IMR-90 (cell line): ENCODE measurements at regions not wholly inside any gene's neighbourhood (a gene's known extent, or its start where the extent isn't known, plus 50 kb on each side); places are given as distances from the start of the nearest gene placed in this dataset.

Experiments
- ATAC-seq: fragments of 200-7000 bp; cut with Tn5 transposase; 2 replicates; pipeline ENCODE4 v1.9.1; 2020; ENCODE audit warnings: low read depth, mild to moderate bottlenecking, moderate library complexity
- BruUV-seq: library from RNA; stranded (reverse); fragments of 400-500 nt; replicated peaks from 2 replicates; lab custom pipeline; 2021; lab: Mats Ljungman, UMichigan
- CTCF ChIA-PET: fragments of 300-600 bp; formaldehyde crosslinking; extraction: SDS; loops from one replicate; lab custom pipeline; 2021; ENCODE audit warnings: antibody characterized with exemption; lab: Yijun Ruan, JAX
- POLR2A ChIA-PET: fragments of 300-600 bp; sonication (Branson Sonifier 250); formaldehyde crosslinking; loops from one replicate; lab custom pipeline; 2022; ENCODE audit warnings: antibody characterized with exemption; ENCODE audit not compliant: unreplicated experiment; lab: Charles Lee
- DNase-seq: peaks from one replicate; pipeline ENCODE4 v3.0.0; 2013
- H2AFZ ChIP-seq: replicated peaks from 2 replicates; pipeline ENCODE3; 2013; ENCODE audit warnings: low read length, mild to moderate bottlenecking; ENCODE audit not compliant: poor library complexity
- H2AK5ac ChIP-seq: 2 replicates; pipeline ENCODE4 v1.6.1; 2013; ENCODE audit warnings: low read depth, low read length, inconsistent platforms
- H2AK9ac ChIP-seq: replicated peaks from 2 replicates; pipeline ENCODE3; 2013; ENCODE audit warnings: mild to moderate bottlenecking, low read depth, low read length, moderate library complexity; ENCODE audit not compliant: poor library complexity
- H2BK120ac ChIP-seq: 2 replicates; pipeline ENCODE4 v1.6.1; 2013; ENCODE audit warnings: low read depth, low read length, inconsistent platforms
- H2BK15ac ChIP-seq: 3 replicates; pipeline ENCODE4 v1.6.1; 2013; ENCODE audit warnings: low read depth, low read length, inconsistent platforms
- H2BK20ac ChIP-seq: 2 replicates; pipeline ENCODE4 v1.6.1; 2013; ENCODE audit warnings: low read depth, mild to moderate bottlenecking, inconsistent platforms, low read length, moderate library complexity
- H2BK5ac ChIP-seq: 2 replicates; pipeline ENCODE4 v1.6.1; 2013; ENCODE audit warnings: mild to moderate bottlenecking, low read depth, low read length, inconsistent platforms; ENCODE audit not compliant: poor library complexity, severe bottlenecking
- H3K14ac ChIP-seq: replicated peaks from 2 replicates; pipeline ENCODE4 v1.6.1; 2013; ENCODE audit warnings: low read depth, low read length, inconsistent platforms
- H3K18ac ChIP-seq: 2 replicates; pipeline ENCODE4 v1.6.1; 2013; ENCODE audit warnings: low read depth, low read length, control low read depth
- H3K23ac ChIP-seq: 2 replicates; pipeline ENCODE4 v1.6.1; 2013; ENCODE audit warnings: low read depth, low read length, inconsistent platforms
- H3K27ac ChIP-seq: 2 replicates; pipeline ENCODE4 v1.5.1; 2013; ENCODE audit warnings: mild to moderate bottlenecking, control low read depth, low read length; ENCODE audit not compliant: insufficient read depth
- H3K27me3 ChIP-seq: 2 replicates; pipeline ENCODE4 v1.6.1; 2013; ENCODE audit warnings: low read length; ENCODE audit not compliant: control insufficient read depth, insufficient read depth
- H3K36me3 ChIP-seq: 2 replicates; pipeline ENCODE4 v1.6.1; 2013; ENCODE audit warnings: low read length, mixed read lengths; ENCODE audit not compliant: control insufficient read depth, insufficient read depth
- H3K4ac ChIP-seq: 2 replicates; pipeline ENCODE4 v1.6.1; 2013; ENCODE audit warnings: low read depth, low read length, inconsistent platforms
- H3K4me1 ChIP-seq: 2 replicates; pipeline ENCODE4 v1.6.1; 2013; ENCODE audit warnings: low read length, mixed read lengths; ENCODE audit not compliant: control insufficient read depth, insufficient read depth
- H3K4me2 ChIP-seq: 2 replicates; pipeline ENCODE4 v1.6.1; 2013; ENCODE audit warnings: low read depth, mild to moderate bottlenecking, control low read depth, low read length, moderate library complexity
- H3K4me3 ChIP-seq: 2 replicates; pipeline ENCODE4 v1.5.1; 2013; ENCODE audit warnings: low read depth, mild to moderate bottlenecking, control low read depth, low read length, moderate library complexity; ENCODE audit not compliant: insufficient read depth
- H3K56ac ChIP-seq: 2 replicates; pipeline ENCODE4 v1.6.1; 2013; ENCODE audit warnings: low read length, inconsistent platforms; ENCODE audit not compliant: insufficient read depth; ENCODE audit errors: extremely low read depth
- H3K79me1 ChIP-seq, 2 experiments: 2 replicates each; pipeline ENCODE4 v1.6.1; 2013; ENCODE audit warnings: low read length in 2 of 2, inconsistent platforms in 1 of 2, low read depth in 1 of 2
- H3K9ac ChIP-seq: 2 replicates; pipeline ENCODE4 v1.6.1; 2013; ENCODE audit warnings: low read depth, low read length, control low read depth
- H3K9me1 ChIP-seq: 2 replicates; pipeline ENCODE4 v1.6.1; 2013; ENCODE audit warnings: low read length, inconsistent platforms; ENCODE audit not compliant: insufficient read depth
- H3K9me3 ChIP-seq: 2 replicates; pipeline ENCODE4 v1.6.1; 2013; ENCODE audit warnings: low read length; ENCODE audit not compliant: control insufficient read depth, insufficient read depth
- H4K20me1 ChIP-seq: 2 replicates; pipeline ENCODE4 v1.6.1; 2013; ENCODE audit warnings: low read length, inconsistent platforms; ENCODE audit not compliant: insufficient read depth
- H4K5ac ChIP-seq: 2 replicates; pipeline ENCODE4 v1.6.1; 2013; ENCODE audit warnings: mild to moderate bottlenecking, low read depth, low read length, control low read depth
- H4K8ac ChIP-seq, 2 experiments: 2 replicates each; pipeline ENCODE4 v1.6.1; 2013; ENCODE audit warnings: low read depth in 2 of 2, low read length in 2 of 2, control low read depth in 1 of 2, inconsistent platforms in 1 of 2
- H4K91ac ChIP-seq: 2 replicates; pipeline ENCODE4 v1.6.1; 2013; ENCODE audit warnings: low read depth, low read length, inconsistent platforms; ENCODE audit not compliant: insufficient read depth
- BHLHE40 ChIP-seq: fragments of 150-350 bp; IDR thresholded peaks from 2 replicates; pipeline ENCODE4 v1.6.1; 2016; ENCODE audit warnings: mild to moderate bottlenecking, low read depth, low read length
- CEBPB ChIP-seq: IDR thresholded peaks from 2 replicates; pipeline ENCODE4 v1.6.1; 2012; ENCODE audit warnings: low read depth, low read length, improper control_type of control experiment
- FOS ChIP-seq: fragments of 150-350 bp; IDR thresholded peaks from 2 replicates; pipeline ENCODE4 v1.6.1; 2016; ENCODE audit warnings: low read depth, low read length
- MAFK ChIP-seq: IDR thresholded peaks from 2 replicates; pipeline ENCODE4 v1.6.1; 2012; ENCODE audit warnings: low read depth, low read length, improper control_type of control experiment
- NFE2L2 ChIP-seq: fragments of 150-350 bp; IDR thresholded peaks from 2 replicates; pipeline ENCODE4 v1.6.1; 2016; ENCODE audit warnings: low read depth, mild to moderate bottlenecking, low read length
- POLR2A ChIP-seq: IDR thresholded peaks from 2 replicates; pipeline ENCODE4 v1.6.1; 2012; ENCODE audit warnings: mild to moderate bottlenecking, low read depth, low read length
- RAD21 ChIP-seq: IDR thresholded peaks from 2 replicates; pipeline ENCODE4 v1.6.1; 2012; ENCODE audit warnings: low read length, improper control_type of control experiment
- RCOR1 ChIP-seq: IDR thresholded peaks from 2 replicates; pipeline ENCODE4 v1.6.1; 2012; ENCODE audit warnings: mild to moderate bottlenecking, low read length, improper control_type of control experiment; ENCODE audit not compliant: insufficient replicate concordance
- RFX5 ChIP-seq: IDR thresholded peaks from 2 replicates; pipeline ENCODE4 v1.8.0; 2012; ENCODE audit warnings: low read depth, mild to moderate bottlenecking, low read length, moderate library complexity
- WGBS, 2 experiments: methylation state at CpG; one replicate each; pipeline versions ENCODE4 v1.1.5 to v1.1.7; 2013; ENCODE audit warnings: missing lambda C conversion rate in 2 of 2; ENCODE audit not compliant: insufficient read length in 1 of 2; ENCODE audit errors: extremely low coverage in 2 of 2; 5-methylcytosine and 5-hydroxymethylcytosine counted together
- dilution Hi-C: fragments of 300-500 bp; cut with HindIII; formaldehyde crosslinking; loops from one replicate; pipeline ENCODE4 v1.14.3; 2018; ENCODE audit warnings: low sequenced_read_pairs; ENCODE audit not compliant: unreplicated experiment
- in situ Hi-C: fragments of 300-500 bp; cut with MboI; formaldehyde crosslinking; loops from 3 replicates; pipeline ENCODE4 v1.14.3; 2019; ENCODE audit warnings: low sequenced_read_pairs, inconsistent platforms, mixed read lengths
- intact Hi-C: fragments of 100-400 bp; cut with micrococcal nuclease; formaldehyde crosslinking; loops from 2 replicates; pipeline ENCODE4 v1.10.0; 2022
- TF ChIP-seq, protein P1 (sequence below): conservative IDR thresholded peaks from 2 replicates; pipeline ENCODE4 v1.5.1; 2012; ENCODE audit warnings: mild to moderate bottlenecking, low read depth, low read length, improper control_type of control experiment

- TF ChIP-seq RCOR1 (no peak), NFE2L2 (no peak), RAD21 (no peak), BHLHE40 (no peak), MAFK (no peak), POLR2A (no peak), RFX5 (no peak), FOS (no peak), CEBPB (no peak)
- TF ChIP-seq, protein P1, sequence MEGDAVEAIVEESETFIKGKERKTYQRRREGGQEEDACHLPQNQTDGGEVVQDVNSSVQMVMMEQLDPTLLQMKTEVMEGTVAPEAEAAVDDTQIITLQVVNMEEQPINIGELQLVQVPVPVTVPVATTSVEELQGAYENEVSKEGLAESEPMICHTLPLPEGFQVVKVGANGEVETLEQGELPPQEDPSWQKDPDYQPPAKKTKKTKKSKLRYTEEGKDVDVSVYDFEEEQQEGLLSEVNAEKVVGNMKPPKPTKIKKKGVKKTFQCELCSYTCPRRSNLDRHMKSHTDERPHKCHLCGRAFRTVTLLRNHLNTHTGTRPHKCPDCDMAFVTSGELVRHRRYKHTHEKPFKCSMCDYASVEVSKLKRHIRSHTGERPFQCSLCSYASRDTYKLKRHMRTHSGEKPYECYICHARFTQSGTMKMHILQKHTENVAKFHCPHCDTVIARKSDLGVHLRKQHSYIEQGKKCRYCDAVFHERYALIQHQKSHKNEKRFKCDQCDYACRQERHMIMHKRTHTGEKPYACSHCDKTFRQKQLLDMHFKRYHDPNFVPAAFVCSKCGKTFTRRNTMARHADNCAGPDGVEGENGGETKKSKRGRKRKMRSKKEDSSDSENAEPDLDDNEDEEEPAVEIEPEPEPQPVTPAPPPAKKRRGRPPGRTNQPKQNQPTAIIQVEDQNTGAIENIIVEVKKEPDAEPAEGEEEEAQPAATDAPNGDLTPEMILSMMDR, result no peak
- Histone ChIP-seq H3K4ac (peak overlapping the region; percentile 88; the same call in 1 of the 2 replicates), H3K18ac (peak overlapping the region; percentile 87), H3K9ac (peak overlapping the region; percentile 66), H2BK15ac (peak overlapping the region; percentile 13; the same call in 2 of the 3 replicates), H3K23ac (0 out of 2 replicates have a peak overlapping the region, but pooled peaks have one; percentile 14), H3K56ac (no peak overlapping the region), H3K27ac (peak overlapping the region; percentile 48; the same call in 1 of the 2 replicates), H3K79me1 (no peaks in the 10 kb centered on the region), H3K4me1 (peaks cover 20% of the 10 kb centered on the region), H3K4me3 (no peak overlapping the region), H3K9me1 (peaks cover 6% of the 10 kb centered on the region; the same call in 1 of the 2 replicates), H2BK5ac (peak overlapping the region; percentile 7), H3K9me3 (no peaks in the 10 kb centered on the region), H4K91ac (peak overlapping the region; percentile 12; the same call in 1 of the 2 replicates), H2AK5ac (no peak overlapping the region), H4K5ac (peak overlapping the region; percentile 64), H2BK20ac (peak overlapping the region; percentile 50), H2AFZ (no peak overlapping the region), H2AK9ac (no peak overlapping the region), H3K4me2 (peak overlapping the region; percentile 70), H4K20me1 (no peaks in the 10 kb centered on the region), H2BK120ac (peak overlapping the region; percentile 92), H3K36me3 (no peaks in the 10 kb centered on the region), H4K8ac (peak overlapping the region; percentile 67 to 75; a peak in 3 of 4 replicates), H3K27me3 (no peaks in the 10 kb centered on the region), H3K14ac (no peak overlapping the region; the same call in 1 of the 2 replicates)
- CTCF ChIA-PET, result interaction anchor here (1.0 to 2.0 kb wide), 2 partner anchors 200 to 243 kb away, joined by 4 to 5 read pairs; no protein-coding TSS in a partner anchor
- ATAC-seq (peak; percentile 15), DNase-seq (no peak)
- dilution Hi-C loops (loop anchor here (25.0 kb wide), 2 partner anchors 826 to 1001 kb away; partner anchors contain the start of gene IGFBP5), in situ Hi-C loops (loop anchor here (5.0 to 25.0 kb wide), 4 partner anchors 199 to 1001 kb away; no protein-coding TSS in a partner anchor), intact Hi-C loops (loop anchor here (5.0 to 10.0 kb wide), 2 partner anchors 131 to 468 kb away; no protein-coding TSS in a partner anchor)
- WGBS, 2 experiments, result no CpG with 5 or more reads among the region's 1 CpG
- POLR2A ChIA-PET, result interaction anchor here (0.5 kb wide), 1 partner anchor 175 kb away, joined by 10 read pairs; no protein-coding TSS in a partner anchor
- BruUV-seq, result no TSS peak
These were observed 489.5 kb downstream of the TNS1 start for GRCh38 chr2:217513258-217513657.
